ENCODE measurements at regions not wholly inside any gene's neighbourhood (a gene's known extent, or its start where the extent isn't known, plus 50 kb on each side); places are given as distances from the start of the nearest gene placed in this dataset.
A peak's percentile ranks its signal among the peaks of the same experiment; 100 is the strongest.

DNA sequence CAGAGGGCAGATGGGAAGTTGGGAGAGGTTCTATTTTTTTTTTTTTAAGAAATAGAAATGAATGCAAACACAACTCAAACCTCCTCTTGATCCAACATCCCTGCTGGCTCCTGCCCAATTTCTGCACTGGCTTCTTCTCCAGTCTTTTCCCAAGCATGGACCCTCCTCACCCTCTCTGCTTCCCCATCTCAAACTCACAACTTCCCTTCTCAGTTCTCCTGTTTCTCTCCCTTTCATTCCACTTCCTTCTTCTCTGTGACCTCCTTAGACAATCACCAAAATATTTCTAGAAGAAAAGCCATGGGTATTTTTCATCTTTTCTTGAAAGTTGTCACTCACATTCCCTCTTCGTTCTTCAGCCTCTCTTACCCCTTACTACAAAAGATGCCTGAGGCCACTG, 85.2 kb upstream of the VPREB1 start:
- WGBS, 2 donors: 38 to 65% methylated on average over 1 of the region's 1 CpG
- TF ChIP-seq, protein P1, sequence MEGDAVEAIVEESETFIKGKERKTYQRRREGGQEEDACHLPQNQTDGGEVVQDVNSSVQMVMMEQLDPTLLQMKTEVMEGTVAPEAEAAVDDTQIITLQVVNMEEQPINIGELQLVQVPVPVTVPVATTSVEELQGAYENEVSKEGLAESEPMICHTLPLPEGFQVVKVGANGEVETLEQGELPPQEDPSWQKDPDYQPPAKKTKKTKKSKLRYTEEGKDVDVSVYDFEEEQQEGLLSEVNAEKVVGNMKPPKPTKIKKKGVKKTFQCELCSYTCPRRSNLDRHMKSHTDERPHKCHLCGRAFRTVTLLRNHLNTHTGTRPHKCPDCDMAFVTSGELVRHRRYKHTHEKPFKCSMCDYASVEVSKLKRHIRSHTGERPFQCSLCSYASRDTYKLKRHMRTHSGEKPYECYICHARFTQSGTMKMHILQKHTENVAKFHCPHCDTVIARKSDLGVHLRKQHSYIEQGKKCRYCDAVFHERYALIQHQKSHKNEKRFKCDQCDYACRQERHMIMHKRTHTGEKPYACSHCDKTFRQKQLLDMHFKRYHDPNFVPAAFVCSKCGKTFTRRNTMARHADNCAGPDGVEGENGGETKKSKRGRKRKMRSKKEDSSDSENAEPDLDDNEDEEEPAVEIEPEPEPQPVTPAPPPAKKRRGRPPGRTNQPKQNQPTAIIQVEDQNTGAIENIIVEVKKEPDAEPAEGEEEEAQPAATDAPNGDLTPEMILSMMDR (IDR thresholded peaks at IDR 0.05): no peak
- no peak for TF ChIP-seq POLR2A (IDR thresholded peaks at IDR 0.05)
- intact Hi-C loops (cut with DNase I; ENCODE audit: low total_unique reads): no loop called here
- no peak overlapping the region for H3K4me3 ChIP-seq (ENCODE audit: low read depth, poor library complexity, severe bottlenecking)
- DNase-seq (ENCODE audit: low spot score in 2 of 2): no peak

DNA sequence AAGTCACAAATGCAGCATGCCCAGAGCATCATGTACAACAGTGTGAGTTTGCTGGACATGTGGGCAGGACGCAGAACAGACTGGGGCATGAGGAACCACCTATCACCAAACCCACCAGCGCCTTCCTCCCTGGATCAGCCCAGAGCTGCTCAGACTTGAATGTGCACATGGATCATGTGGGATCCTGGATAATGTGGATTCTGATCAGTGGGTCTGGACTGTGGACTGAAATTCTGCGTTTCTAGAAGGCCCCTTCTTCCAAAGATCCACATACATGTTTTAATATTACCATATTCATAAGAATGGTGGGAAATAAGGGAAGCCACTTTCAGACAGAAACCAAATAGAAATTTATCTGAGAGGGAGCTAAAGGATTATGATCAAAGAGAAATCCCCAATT, 85.6 kb upstream of the VPREB1 start:
- intact Hi-C loops (cut with DNase I; ENCODE audit: low total_unique reads): no loop called here
- WGBS, 2 donors: 22 to 41% methylated on average over 2 to 3 of the region's 3 CpGs
- H3K4me3 ChIP-seq (ENCODE audit: low read depth, poor library complexity, severe bottlenecking): no peak overlapping the region
- DNase-seq (ENCODE audit: low spot score in 2 of 2): no peak
- no peak for TF ChIP-seq POLR2A (IDR thresholded peaks at IDR 0.05)
- TF ChIP-seq, protein P1 (IDR thresholded peaks at IDR 0.05): no peak

DNA sequence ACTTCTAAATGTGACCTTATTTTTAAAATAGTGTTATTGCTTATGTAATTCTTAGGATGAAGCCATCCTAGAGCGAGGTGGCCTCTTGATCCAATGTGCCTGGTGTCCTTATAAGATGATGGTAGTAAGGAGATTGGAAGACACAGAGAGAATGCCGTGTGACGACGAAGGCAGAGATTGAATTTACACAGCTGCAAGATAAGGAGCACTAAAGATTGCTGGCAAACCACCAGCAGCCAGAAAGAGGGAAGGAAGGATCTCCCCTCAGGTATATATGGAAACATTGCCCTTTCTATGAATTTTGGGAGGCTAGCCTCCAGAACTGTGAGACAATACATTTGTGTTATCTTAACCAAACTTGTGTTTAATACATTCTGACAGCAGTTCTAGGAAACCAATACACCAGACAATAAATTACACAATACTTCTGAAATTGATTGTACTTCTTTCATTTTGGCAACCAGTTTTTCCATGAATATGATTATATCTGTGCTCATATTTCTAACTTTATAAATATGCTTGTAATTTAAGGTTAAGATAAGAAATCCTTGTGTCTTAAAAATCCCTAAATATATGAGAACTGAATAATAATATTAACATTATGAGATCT, 86.3 kb upstream of the VPREB1 start:
- intact Hi-C loops (cut with DNase I; ENCODE audit: low total_unique reads): no loop called here
- 68 to 70% methylated on average over 4 of the region's 4 CpGs for WGBS, 2 donors
- TF ChIP-seq, protein P1 (IDR thresholded peaks at IDR 0.05): no peak
- no peak for TF ChIP-seq POLR2A (IDR thresholded peaks at IDR 0.05)

DNA sequence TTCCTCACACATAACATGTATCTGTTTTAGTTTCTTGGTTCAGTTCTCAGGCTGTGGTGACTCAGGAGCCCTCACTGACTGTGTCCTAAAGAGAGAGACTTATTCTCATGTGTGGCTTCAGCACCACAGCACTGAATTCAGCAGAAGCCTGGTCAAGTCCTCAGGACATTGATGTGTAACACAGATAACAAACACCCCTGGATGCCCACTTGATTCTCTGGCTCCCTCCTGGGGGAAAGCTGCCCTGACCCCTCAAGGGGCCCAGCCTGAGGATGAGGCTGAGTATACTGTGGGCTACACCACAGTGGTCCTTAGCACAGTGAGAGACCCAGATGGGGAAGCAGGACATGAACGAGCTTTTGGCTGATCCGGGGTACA, 87.2 kb upstream of the VPREB1 start:
- intact Hi-C loops (cut with DNase I; ENCODE audit: low total_unique reads): no loop called here
- TF ChIP-seq, protein P1 (IDR thresholded peaks at IDR 0.05): no peak
- no peak for TF ChIP-seq POLR2A (IDR thresholded peaks at IDR 0.05)
- WGBS, 2 donors: 86 to 90% methylated on average over 2 of the region's 2 CpGs
- DNase-seq (ENCODE audit: low spot score in 2 of 2): no peak
- H3K4me3 ChIP-seq (ENCODE audit: low read depth, poor library complexity, severe bottlenecking): no peak overlapping the region

More for the DNA sequence above, 86.3 kb upstream of the VPREB1 start:
- H3K4me3 ChIP-seq (ENCODE audit: low read depth, poor library complexity, severe bottlenecking): no peak overlapping the region
- DNase-seq (ENCODE audit: low spot score in 2 of 2): no peak

DNA sequence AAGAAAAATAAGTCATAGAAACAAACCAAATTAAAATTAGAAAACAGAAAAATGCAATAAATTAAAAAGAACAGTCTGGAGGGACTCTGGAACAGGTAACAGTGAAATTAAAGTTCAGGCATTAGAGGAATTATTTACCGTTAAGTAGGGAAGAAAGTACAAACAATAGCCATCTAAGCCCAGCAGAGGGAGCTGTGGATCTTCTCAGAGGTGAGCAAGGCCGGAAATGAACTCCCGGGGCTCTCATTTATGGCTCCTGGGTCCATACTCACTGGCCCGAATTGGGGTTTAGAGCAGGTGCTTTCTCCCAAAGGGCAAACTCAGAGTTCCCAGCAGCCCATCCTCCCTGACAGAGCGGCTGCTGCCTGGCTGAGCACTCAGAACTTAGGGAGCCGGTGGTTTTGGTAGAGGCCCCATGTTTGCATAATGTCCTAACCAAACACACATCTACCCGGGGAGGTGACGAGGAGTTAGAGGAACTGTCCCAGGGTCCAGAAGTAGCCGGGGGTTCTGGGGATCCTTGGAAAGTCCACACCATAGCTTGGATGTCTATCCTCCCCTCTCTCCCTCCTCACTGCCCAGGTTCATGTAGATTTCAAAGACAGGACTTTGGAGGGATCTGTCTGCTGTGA, 87.8 kb upstream of the VPREB1 start:
- WGBS, 2 donors: 44 to 55% methylated on average over 9 of the region's 9 CpGs
- H3K4me3 ChIP-seq (ENCODE audit: low read depth, poor library complexity, severe bottlenecking): no peak overlapping the region
- intact Hi-C loops (cut with DNase I; ENCODE audit: low total_unique reads): no loop called here
- DNase-seq (ENCODE audit: low spot score in 2 of 2): peak in 1 of 2 donors; percentile 47
- no peak for TF ChIP-seq POLR2A (IDR thresholded peaks at IDR 0.05)
- TF ChIP-seq, protein P1 (IDR thresholded peaks at IDR 0.05): no peak

DNA sequence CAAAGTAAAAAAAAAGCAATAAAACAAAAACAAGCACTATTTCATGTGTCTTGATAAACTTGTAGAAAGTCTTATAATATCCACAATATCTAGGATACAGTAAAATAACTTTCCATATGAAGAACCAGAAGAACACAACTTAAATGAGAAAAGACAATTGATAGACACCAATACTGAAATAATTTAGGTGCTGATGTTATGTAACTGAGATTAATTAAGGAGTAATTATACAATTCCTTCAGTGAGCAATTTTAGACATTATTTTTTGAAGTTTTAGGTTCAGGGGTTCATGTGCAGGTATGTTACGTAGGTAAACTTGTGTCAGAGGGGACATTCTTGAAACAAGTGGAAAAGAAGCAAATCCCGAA, 88.3 kb upstream of the VPREB1 start:
- no peak for DNase-seq (ENCODE audit: low spot score in 2 of 2)
- TF ChIP-seq, protein P1 (IDR thresholded peaks at IDR 0.05): no peak
- TF ChIP-seq POLR2A (IDR thresholded peaks at IDR 0.05): no peak
- H3K4me3 ChIP-seq (ENCODE audit: low read depth, poor library complexity, severe bottlenecking): no peak overlapping the region
- intact Hi-C loops (cut with DNase I; ENCODE audit: low total_unique reads): no loop called here
- WGBS, 2 donors: 18 to 43% methylated on average over 2 of the region's 2 CpGs

Measured in lower leg skin (tissue), 4 donors.